Common myeloid progenitor, CD34-positive (primary cell): ENCODE measurements at regions not wholly inside any gene's neighbourhood (a gene's known extent, or its start where the extent isn't known, plus 50 kb on each side); places are given as distances from the start of the nearest gene placed in this dataset.
A peak's percentile ranks its signal among the peaks of the same experiment; 100 is the strongest.

Source experiments
- CTCF ChIA-PET: fragments of 350-600 bp; sonication (Branson Sonifier 250); formaldehyde crosslinking; loops from one replicate; lab custom pipeline; 2021; ENCODE audit warnings: antibody characterized with exemption; lab: Charles Lee
- POLR2A ChIA-PET: fragments of 350-600 bp; sonication (Branson Sonifier 250); formaldehyde crosslinking; loops from one replicate; lab custom pipeline; 2021; ENCODE audit warnings: antibody characterized with exemption; lab: Charles Lee
- DNase-seq, 3 donors: peaks; one replicate each; pipeline versions ENCODE4 v3.0.0 to v3.0.0-alpha.2; 2013
- H3K27ac ChIP-seq, 2 experiments: 1 replicate in 1 of 2; 2 replicates in 1 of 2; pipeline ENCODE4 v1.7.0; 2013; ENCODE audit warnings: inconsistent platforms in 2 of 2, low read length in 2 of 2, mild to moderate bottlenecking in 2 of 2, low read depth in 1 of 2, moderate library complexity in 1 of 2; ENCODE audit not compliant: severe bottlenecking in 2 of 2, insufficient read depth in 1 of 2, poor library complexity in 1 of 2
- H3K27me3 ChIP-seq, 5 experiments: replicated peaks in 2 of 5; 1 replicate in 3 of 5; 2 replicates in 2 of 5; pipeline versions ENCODE4 v1.6.1 to v1.7.0; 2013; ENCODE audit warnings: low read length in 4 of 5, mild to moderate bottlenecking in 2 of 5, moderate library complexity in 2 of 5, inconsistent platforms in 1 of 5; ENCODE audit not compliant: insufficient read depth in 5 of 5, control insufficient read depth in 4 of 5
- H3K36me3 ChIP-seq, 4 experiments: 1 replicate in 2 of 4; 2 replicates in 2 of 4; pipeline versions ENCODE4 v1.6.1 to v1.7.0; 2013; ENCODE audit warnings: low read length in 3 of 4, control low read depth in 1 of 4, mild to moderate bottlenecking in 1 of 4; ENCODE audit not compliant: control insufficient read depth in 4 of 4, insufficient read depth in 4 of 4
- H3K4me1 ChIP-seq, 4 experiments: 1 replicate in 3 of 4; 2 replicates in 1 of 4; pipeline versions ENCODE4 v1.6.1 to v1.7.1; 2013; ENCODE audit warnings: low read length in 3 of 4, mild to moderate bottlenecking in 3 of 4, control low read depth in 1 of 4, inconsistent platforms in 1 of 4, moderate library complexity in 1 of 4; ENCODE audit not compliant: control insufficient read depth in 4 of 4, insufficient read depth in 4 of 4; ENCODE audit errors: control extremely low read depth in 1 of 4
- H3K4me3 ChIP-seq, 7 experiments: 1 replicate in 4 of 7; 2 replicates in 3 of 7; pipeline versions ENCODE4 v1.5.1 to v1.7.0; 2013; ENCODE audit warnings: mild to moderate bottlenecking in 7 of 7, low read length in 6 of 7, moderate library complexity in 6 of 7, inconsistent platforms in 2 of 7, low read depth in 2 of 7, control low read depth in 1 of 7; ENCODE audit not compliant: insufficient read depth in 4 of 7, control insufficient read depth in 1 of 7; ENCODE audit errors: extremely low read depth in 1 of 7
- H3K9me3 ChIP-seq, 5 experiments: 1 replicate in 4 of 5; 2 replicates in 1 of 5; pipeline versions ENCODE4 v1.6.1 to v1.7.1; 2013; ENCODE audit warnings: low read length in 4 of 5, mild to moderate bottlenecking in 2 of 5, inconsistent platforms in 1 of 5, low read depth in 1 of 5, moderate library complexity in 1 of 5; ENCODE audit not compliant: control insufficient read depth in 4 of 5, insufficient read depth in 2 of 5; ENCODE audit errors: control extremely low read depth in 1 of 5
- WGBS: methylation state at CpG from one replicate; pipeline ENCODE4 v1.1.5; 2013; ENCODE audit not compliant: insufficient coverage; 5-methylcytosine and 5-hydroxymethylcytosine counted together

DNA sequence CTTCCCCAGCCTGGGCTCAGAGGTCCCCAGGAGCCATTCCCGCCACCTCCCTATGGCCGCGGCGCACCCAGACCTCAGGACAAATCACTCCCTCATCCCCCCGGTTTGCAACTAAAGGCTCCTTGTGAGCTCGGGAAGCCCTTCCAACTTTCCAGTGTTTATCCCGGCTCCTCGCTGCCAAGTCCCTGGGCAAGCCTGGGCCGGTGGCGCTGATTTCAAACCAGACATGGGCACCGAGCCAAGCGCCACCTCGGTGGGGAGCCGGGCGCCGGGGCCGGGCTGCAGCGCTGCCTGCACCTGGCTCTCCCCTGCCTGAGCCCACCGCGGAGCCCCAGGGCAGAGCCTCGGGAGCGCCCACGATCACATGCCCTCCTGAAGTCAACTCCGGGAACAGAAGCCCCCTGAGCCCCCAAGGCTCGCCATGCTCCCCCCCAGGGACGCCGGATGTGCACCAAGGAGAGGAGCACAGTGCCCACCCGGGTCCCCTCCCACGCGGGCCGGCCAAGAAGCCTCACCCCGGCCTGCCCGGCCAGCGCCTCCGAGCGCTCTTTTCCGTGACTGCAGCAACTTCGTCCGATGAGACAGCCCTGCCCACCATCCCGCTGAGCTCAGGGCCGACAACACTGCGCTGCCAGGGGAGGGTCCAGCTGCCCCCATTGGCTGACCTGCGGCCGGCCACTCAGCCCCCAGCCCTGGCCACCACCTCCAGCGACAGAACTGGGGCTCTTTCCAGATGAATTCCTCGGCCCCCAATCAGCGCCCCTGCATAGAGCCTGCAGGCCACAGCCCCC lies 50.0 kb downstream of the NCOR2 start:
- peaks cover 0 to 15% (median 2%) of the 10 kb centered on the region in 4 experiments for H3K36me3 ChIP-seq
- H3K27me3 ChIP-seq = no peaks in the 10 kb centered on the region
- WGBS = 30% methylated on average over 46 of the region's 47 CpGs
- H3K4me3 ChIP-seq = peak overlapping the region in 3 of 7 experiments; percentile 26 to 66 (median 59)
- H3K4me1 ChIP-seq = peaks cover 0 to 73% (median 71%) of the 10 kb centered on the region in 4 experiments
- ChIA-PET POLR2A (interaction anchor here (2.7 kb wide), 1 partner anchor 46 kb away, joined by 7 read pairs; no protein-coding TSS in a partner anchor), CTCF (interaction anchor here (1.2 to 2.7 kb wide), 10 partner anchors 9 to 74 kb away, joined by 3 to 14 read pairs (median 5); partner anchors contain the start of gene NCOR2)
- H3K27ac ChIP-seq = peak overlapping the region in 1 of 2 experiments; percentile 71
- peak in 2 of 3 donors; percentile 46 to 58 for DNase-seq
- H3K9me3 ChIP-seq = no peaks in the 10 kb centered on the region

DNA sequence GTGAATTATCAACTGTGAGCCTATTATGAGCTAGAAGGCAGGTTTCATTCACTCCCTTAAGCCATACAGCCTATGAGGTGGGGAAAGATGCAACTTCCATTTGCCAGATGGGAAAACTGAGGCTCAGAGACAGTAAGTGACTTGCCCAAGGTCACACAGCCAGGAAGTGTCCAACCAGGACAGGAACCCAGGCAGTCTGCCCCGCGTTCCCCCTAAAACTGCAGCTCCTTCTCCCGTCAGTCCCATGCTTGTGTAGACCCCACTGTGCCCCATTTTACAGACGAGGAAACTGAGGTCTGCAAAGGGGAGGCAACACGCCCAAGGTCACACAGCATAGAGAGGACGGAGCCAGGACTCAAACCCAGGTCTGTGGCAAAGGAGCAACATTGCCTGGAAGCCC lies 50.6 kb downstream of the NCOR2 start:
- H3K27ac ChIP-seq = no peak overlapping the region
- peak overlapping the region in 1 of 7 experiments; percentile 59 for H3K4me3 ChIP-seq
- 97% methylated on average over 6 of the region's 6 CpGs for WGBS
- peaks cover 0 to 15% (median 3%) of the 10 kb centered on the region in 4 experiments for H3K36me3 ChIP-seq
- no peak for DNase-seq
- H3K27me3 ChIP-seq = no peaks in the 10 kb centered on the region
- H3K9me3 ChIP-seq = no peaks in the 10 kb centered on the region
- ChIA-PET CTCF (interaction anchor here (1.2 to 2.7 kb wide), 5 partner anchors 14 to 54 kb away, joined by 3 to 11 read pairs (median 4); no protein-coding TSS in a partner anchor), POLR2A (no interaction called here)
- peaks cover 0 to 73% (median 71%) of the 10 kb centered on the region in 4 experiments for H3K4me1 ChIP-seq

DNA sequence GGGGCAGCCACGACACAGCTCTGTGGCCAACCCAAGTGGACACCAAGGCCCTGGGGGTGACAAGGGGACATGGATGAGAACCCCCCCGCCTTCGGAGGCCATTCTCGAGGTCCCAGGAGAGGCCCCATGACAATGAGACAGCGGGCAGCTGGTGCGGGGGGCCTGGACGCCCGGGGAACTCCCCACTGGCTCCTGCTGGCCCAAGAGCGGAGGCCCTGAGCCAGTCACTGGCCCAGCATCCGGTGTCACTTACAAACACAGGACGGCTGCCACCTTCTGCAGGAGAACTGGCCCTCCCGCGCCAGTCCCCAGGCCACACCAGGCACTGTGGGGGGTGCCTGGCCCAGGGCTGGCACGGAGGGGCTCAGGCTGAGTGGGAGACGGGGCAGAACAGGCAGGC lies 51.4 kb downstream of the NCOR2 start:
- Histone ChIP-seq H3K27me3 (no peaks in the 10 kb centered on the region), H3K4me3 (no peak overlapping the region), H3K27ac (no peak overlapping the region), H3K9me3 (no peaks in the 10 kb centered on the region), H3K4me1 (peaks cover 0 to 74% (median 71%) of the 10 kb centered on the region in 4 experiments), H3K36me3 (peaks cover 0 to 15% (median 3%) of the 10 kb centered on the region in 4 experiments)
- ChIA-PET CTCF (interaction anchor here (1.2 to 2.5 kb wide), 3 partner anchors 13 to 54 kb away, joined by 3 to 6 read pairs (median 4); no protein-coding TSS in a partner anchor), POLR2A (no interaction called here)
- DNase-seq = no peak
- WGBS = 99% methylated on average over 9 of the region's 15 CpGs

DNA sequence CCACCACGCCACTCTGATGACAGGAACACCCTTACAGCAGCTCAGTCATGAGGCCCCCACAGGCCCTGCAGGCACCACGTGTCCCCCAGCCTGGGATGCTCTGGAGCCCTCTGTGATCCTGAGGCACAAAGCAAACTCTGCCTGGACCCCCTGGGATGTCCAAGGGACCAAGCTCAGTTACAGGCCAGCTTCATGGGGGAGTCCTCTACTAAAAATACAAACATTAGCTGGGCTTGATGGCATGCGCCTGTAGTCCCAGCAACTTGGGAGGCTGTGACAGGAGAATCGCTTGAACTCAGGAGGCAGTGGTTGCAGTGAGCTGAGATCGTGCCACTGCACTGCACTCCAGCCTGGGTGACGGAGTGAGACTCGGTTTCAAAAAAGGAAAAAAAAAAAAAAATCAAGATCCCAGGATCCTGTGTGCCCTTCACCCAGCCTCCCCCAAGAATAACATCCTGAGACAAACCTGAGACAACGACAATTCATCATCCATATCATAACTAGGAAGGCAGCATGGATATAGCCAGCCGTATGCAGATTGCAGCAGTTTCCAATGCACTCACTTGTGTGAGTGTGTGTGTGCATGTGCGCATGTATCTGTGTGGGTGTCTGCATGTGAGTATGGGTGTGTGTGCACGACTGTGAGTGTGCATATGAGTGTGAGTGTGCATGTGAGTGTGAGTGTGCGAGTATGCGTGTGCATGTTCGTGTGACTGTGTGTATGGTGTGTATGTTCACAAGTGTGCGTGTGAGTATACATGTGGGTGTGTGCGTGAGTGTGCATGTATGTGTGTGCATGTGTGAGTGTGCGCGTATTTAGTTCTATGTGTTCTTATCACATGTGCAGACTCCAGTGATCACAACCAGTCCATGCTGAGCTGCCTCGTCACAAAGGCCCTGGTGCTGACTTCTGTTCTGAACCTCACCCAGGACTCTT lies 52.1 kb downstream of the NCOR2 start:
- ChIA-PET POLR2A (no interaction called here), CTCF (interaction anchor here (0.6 to 2.5 kb wide), 4 partner anchors 12 to 51 kb away, joined by 3 to 6 read pairs (median 4); no protein-coding TSS in a partner anchor)
- WGBS = 93% methylated on average over 15 of the region's 19 CpGs
- no peak for DNase-seq
- H3K36me3 ChIP-seq = peaks cover 0 to 15% (median 4%) of the 10 kb centered on the region in 4 experiments
- no peak overlapping the region for H3K4me3 ChIP-seq
- H3K4me1 ChIP-seq = peaks cover 0 to 73% (median 71%) of the 10 kb centered on the region in 4 experiments
- no peaks in the 10 kb centered on the region for H3K27me3 ChIP-seq
- no peaks in the 10 kb centered on the region for H3K9me3 ChIP-seq
- H3K27ac ChIP-seq = no peak overlapping the region

DNA sequence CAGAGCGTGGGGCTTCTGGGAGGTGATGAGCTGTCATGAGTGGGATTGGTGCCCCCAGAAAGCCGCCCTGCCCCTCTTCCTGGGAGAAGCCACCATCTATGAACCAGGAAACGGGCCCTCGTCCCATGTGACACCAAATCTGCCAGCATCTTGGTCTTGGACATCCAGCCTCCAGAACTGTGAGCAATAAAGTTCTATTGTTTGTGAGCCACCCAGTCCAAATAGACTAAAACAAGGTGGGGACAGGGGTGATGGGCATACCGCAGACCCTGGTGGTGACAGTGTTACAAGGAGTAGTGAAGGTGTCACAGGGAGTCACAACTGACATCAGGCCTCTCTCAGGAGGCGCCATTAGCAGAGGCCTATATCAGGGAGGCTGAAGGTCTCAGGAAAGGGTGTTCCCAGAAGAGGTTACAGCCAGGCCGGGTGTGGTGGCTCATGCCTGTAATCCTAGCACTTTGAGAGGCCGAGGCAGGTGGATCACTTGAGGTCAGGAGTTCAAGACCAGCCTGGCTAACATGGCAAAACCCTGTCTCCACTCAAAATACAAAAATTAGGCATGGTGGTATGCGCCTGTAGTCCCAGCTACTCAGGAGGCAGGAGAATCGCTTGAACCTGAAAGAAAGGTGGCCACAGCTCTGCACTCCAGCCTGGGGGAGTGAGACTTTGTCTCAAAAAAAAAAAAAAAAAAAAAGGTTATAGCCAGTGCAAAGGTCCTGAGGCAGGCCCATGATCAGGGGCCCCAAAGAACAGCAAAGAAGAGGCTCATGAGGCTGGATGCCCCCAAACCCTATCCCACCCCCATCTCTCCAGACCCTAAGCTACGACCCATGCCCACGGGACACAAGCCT lies 53.0 kb downstream of the NCOR2 start:
- no peak for DNase-seq
- H3K36me3 ChIP-seq = peaks cover 0 to 15% (median 4%) of the 10 kb centered on the region in 4 experiments
- H3K27ac ChIP-seq = no peak overlapping the region
- ChIA-PET CTCF (interaction anchor here (0.6 to 1.0 kb wide), 5 partner anchors 19 to 235 kb away, joined by 3 to 5 read pairs (median 3); partner anchors contain the start of gene NCOR2), POLR2A (interaction anchor here (0.7 kb wide), 1 partner anchor 489 kb away, joined by 3 read pairs; no protein-coding TSS in a partner anchor)
- H3K4me3 ChIP-seq = no peak overlapping the region
- peaks cover 0 to 73% (median 71%) of the 10 kb centered on the region in 4 experiments for H3K4me1 ChIP-seq
- 100% methylated on average over 9 of the region's 12 CpGs for WGBS
- H3K27me3 ChIP-seq = no peaks in the 10 kb centered on the region
- H3K9me3 ChIP-seq = no peaks in the 10 kb centered on the region
